Fibroblast of villous mesenchyme (primary cell): ENCODE measurements at regions not wholly inside any gene's neighbourhood (a gene's known extent, or its start where the extent isn't known, plus 50 kb on each side); places are given as distances from the start of the nearest gene placed in this dataset.

Source experiments
- DNase-seq: peaks from one replicate; pipeline ENCODE4 v3.0.0-alpha.2; 2010; ENCODE audit warnings: low read depth
- H3K4me3 ChIP-seq: 2 replicates; pipeline ENCODE4 v1.5.1; 2011; ENCODE audit warnings: low read depth, mild to moderate bottlenecking, low read length
- CTCF ChIP-seq: IDR thresholded peaks from 2 replicates; pipeline ENCODE4 v1.5.1; 2012; ENCODE audit warnings: low read depth, mild to moderate bottlenecking, low read length; ENCODE audit not compliant: insufficient read depth

DNA sequence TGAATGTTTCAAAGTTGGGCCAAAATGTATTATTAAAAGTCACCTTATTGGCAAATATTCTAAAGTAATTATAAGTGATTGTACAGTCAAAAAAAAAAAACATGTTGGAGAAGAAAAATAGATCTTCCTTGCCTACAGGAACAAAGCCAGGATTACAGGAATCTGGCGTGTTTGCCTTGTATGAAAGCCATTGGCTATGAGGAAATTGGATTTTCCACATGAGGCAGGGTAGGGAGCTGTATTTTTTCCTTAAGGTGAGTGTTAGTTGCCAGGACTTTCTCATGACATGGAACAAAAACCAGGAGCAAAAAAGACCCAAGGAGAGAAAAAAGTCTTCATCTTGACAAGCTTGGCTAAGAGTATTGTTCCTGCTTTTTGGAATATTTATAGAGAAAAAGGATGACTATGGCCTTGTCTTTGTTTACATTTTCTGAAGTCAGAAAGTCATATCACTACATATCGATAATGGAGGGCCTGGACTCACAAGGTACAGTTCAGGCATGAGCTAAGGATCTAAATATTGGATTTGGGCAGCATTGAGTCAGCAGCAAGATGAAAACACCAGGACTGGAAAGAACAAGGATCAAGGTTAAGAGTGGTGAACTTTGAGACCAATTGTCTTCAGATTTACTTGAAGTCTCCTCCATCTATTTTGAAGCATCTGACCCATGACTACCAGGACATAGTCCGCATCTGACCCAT is 68.4 kb upstream of the FLRT2 start:
- no peak for DNase-seq
- no peak overlapping the region for H3K4me3 ChIP-seq
- TF ChIP-seq CTCF, result no peak

GRCh38 chr14:85463512-85463911 is 66.4 kb upstream of the FLRT2 start:
- TF ChIP-seq CTCF, result no peak
- H3K4me3 ChIP-seq, result no peak overlapping the region
- no peak for DNase-seq

GRCh38 chr14:85464135-85464895 is 65.6 kb upstream of the FLRT2 start:
- TF ChIP-seq CTCF, result no peak
- no peak for DNase-seq
- H3K4me3 ChIP-seq, result no peak overlapping the region

DNA sequence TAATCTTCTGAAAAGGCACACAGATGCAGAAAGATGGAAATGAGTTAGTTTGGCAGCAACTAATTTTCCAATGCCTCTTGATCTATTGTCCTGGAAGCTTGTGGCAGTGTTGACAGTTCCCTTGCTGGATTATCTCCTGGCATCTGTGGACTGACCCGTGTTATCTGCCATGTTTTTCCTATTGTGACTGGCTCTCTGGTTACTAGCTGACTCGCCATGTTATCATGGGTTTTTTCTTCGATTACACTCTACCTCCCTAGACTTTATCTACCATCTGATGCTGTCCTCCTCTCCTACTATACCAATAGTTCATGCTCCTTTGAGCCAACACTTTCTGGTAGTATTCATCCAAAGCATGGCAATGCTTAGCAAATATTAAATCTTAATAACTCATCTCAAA is 63.3 kb upstream of the FLRT2 start:
- H3K4me3 ChIP-seq, result no peak overlapping the region
- no peak for DNase-seq
- no peak for TF ChIP-seq CTCF

GRCh38 chr14:85468816-85469215 is 61.1 kb upstream of the FLRT2 start:
- DNase-seq, result no peak
- no peak overlapping the region for H3K4me3 ChIP-seq
- no peak for TF ChIP-seq CTCF

- TF ChIP-seq CTCF, result no peak
- peak; percentile 29 for DNase-seq
- H3K4me3 ChIP-seq, result no peak overlapping the region
Observed at GRCh38 chr14:85471156-85471555, 58.8 kb upstream of the FLRT2 start.

- DNase-seq, result peak; percentile 91
Observed at GRCh38 chr14:85471744-85472143, 58.2 kb upstream of the FLRT2 start.

More at GRCh38 chr14:85471744-85472143, 58.2 kb upstream of the FLRT2 start:
- no peak for TF ChIP-seq CTCF
- no peak overlapping the region for H3K4me3 ChIP-seq
